NCI-H2227 (cell line): ENCODE measurements at regions not wholly inside any gene's neighbourhood (a gene's known extent, or its start where the extent isn't known, plus 50 kb on each side); places are given as distances from the start of the nearest gene placed in this dataset.

Experiments
- DNase-seq: peaks from one replicate; lab custom pipeline; 2025; ENCODE audit not compliant: unreplicated experiment; lab: John Stamatoyannopoulos, UW

- DNase-seq, result no peak
These were observed 154.0 kb upstream of the BCL6 start for GRCh38 chr3:187899246-187899645.

- DNase-seq, result no peak
These were observed 155.9 kb upstream of the BCL6 start for GRCh38 chr3:187900993-187901755.

- no peak for DNase-seq
These were observed 156.8 kb upstream of the BCL6 start for GRCh38 chr3:187902041-187902471.

GRCh38 chr3:187902936-187903335 is 157.7 kb upstream of the BCL6 start:
- no peak for DNase-seq

- DNase-seq, result no peak
These were observed 158.4 kb upstream of the BCL6 start for GRCh38 chr3:187903697-187904096.

- no peak for DNase-seq
These were observed 161.1 kb upstream of the BCL6 start for GRCh38 chr3:187906416-187906815.

- no peak for DNase-seq
These were observed 161.7 kb upstream of the BCL6 start for GRCh38 chr3:187906920-187907319.

- no peak for DNase-seq
These were observed 164.6 kb upstream of the BCL6 start for GRCh38 chr3:187909866-187910265.

- DNase-seq, result no peak
These were observed 166.7 kb upstream of the BCL6 start for GRCh38 chr3:187912007-187912406.

- DNase-seq, result no peak
These were observed 168.4 kb upstream of the BCL6 start for GRCh38 chr3:187913617-187914033.

GRCh38 chr3:187914231-187914630 is 169.0 kb upstream of the BCL6 start:
- no peak for DNase-seq

- DNase-seq, result no peak
These were observed 170.8 kb upstream of the BCL6 start for GRCh38 chr3:187916072-187916471.

- no peak for DNase-seq
These were observed 172.9 kb upstream of the BCL6 start for GRCh38 chr3:187918081-187918644.

GRCh38 chr3:187919048-187919447 is 173.8 kb upstream of the BCL6 start:
- no peak for DNase-seq

GRCh38 chr3:187919544-187919943 is 174.3 kb upstream of the BCL6 start:
- DNase-seq, result no peak

GRCh38 chr3:187920030-187920429 is 174.8 kb upstream of the BCL6 start:
- no peak for DNase-seq

- DNase-seq, result no peak
These were observed 175.6 kb upstream of the BCL6 start for GRCh38 chr3:187920913-187921312.

- no peak for DNase-seq
These were observed 176.3 kb upstream of the BCL6 start for GRCh38 chr3:187921391-187922074.

- no peak for DNase-seq
These were observed 177.6 kb upstream of the BCL6 start for GRCh38 chr3:187922704-187923416.

GRCh38 chr3:187924651-187925050 is 179.4 kb upstream of the BCL6 start:
- no peak for DNase-seq

- no peak for DNase-seq
These were observed 180.1 kb upstream of the BCL6 start for GRCh38 chr3:187925326-187925725.

GRCh38 chr3:187926620-187927019 is 181.4 kb upstream of the BCL6 start:
- no peak for DNase-seq
